B cell (primary cell): ENCODE measurements at regions not wholly inside any gene's neighbourhood (a gene's known extent, or its start where the extent isn't known, plus 50 kb on each side); places are given as distances from the start of the nearest gene placed in this dataset.

Experiments used
- ATAC-seq: fragments of 200-7000 bp; cut with Tn5 transposase; one replicate; pipeline ENCODE4 v1.10.0; 2021; ENCODE audit warnings: low read depth, mild to moderate bottlenecking, moderate number of reproducible peaks, moderate library complexity
- CTCF ChIA-PET: fragments of 350-600 bp; sonication (Branson Sonifier 250); formaldehyde crosslinking; loops from one replicate; lab custom pipeline; 2021; ENCODE audit warnings: antibody characterized with exemption, inconsistent platforms; lab: Charles Lee
- POLR2A ChIA-PET: fragments of 350-600 bp; sonication (Branson Sonifier 250); formaldehyde crosslinking; loops from one replicate; lab custom pipeline; 2021; ENCODE audit warnings: antibody characterized with exemption; lab: Charles Lee
- DNase-seq: peaks from one replicate; pipeline ENCODE4 v3.0.0; 2013
- H2AFZ ChIP-seq: 2 replicates; pipeline ENCODE4 v1.6.1; 2012; ENCODE audit warnings: mild to moderate bottlenecking, low read depth, low read length; ENCODE audit not compliant: insufficient read depth, poor library complexity, severe bottlenecking
- H3K27ac ChIP-seq, 2 donors: 1 replicate in 1 of 2; 2 replicates in 1 of 2; pipeline ENCODE4 v1.5.1; 2012 to 2013; ENCODE audit warnings: low read length in 2 of 2, mild to moderate bottlenecking in 2 of 2, moderate library complexity in 1 of 2
- H3K27me3 ChIP-seq, 4 experiments: fragments of 200-600 bp in 1 of 4; sonication (generic) in 1 of 4; replicated peaks in 1 of 4; 1 replicate in 2 of 4; 2 replicates in 2 of 4; pipeline versions ENCODE4 v1.6.1 to v1.7.0; 2013 to 2016; ENCODE audit warnings: low read length in 3 of 4, mild to moderate bottlenecking in 2 of 4, mixed read lengths in 1 of 4, moderate library complexity in 1 of 4; ENCODE audit not compliant: insufficient read depth in 4 of 4, control insufficient read depth in 3 of 4; ENCODE audit errors: control extremely low read depth in 1 of 4
- H3K36me3 ChIP-seq, 2 experiments: replicated peaks in 1 of 2; 1 replicate in 1 of 2; 2 replicates in 1 of 2; pipeline versions ENCODE4 v1.6.1 to v1.7.1; 2013; ENCODE audit warnings: low read length in 1 of 2; ENCODE audit not compliant: insufficient read depth in 2 of 2, control insufficient read depth in 1 of 2; ENCODE audit errors: control extremely low read depth in 1 of 2, extremely low read depth in 1 of 2
- H3K4me1 ChIP-seq, 2 donors: fragments of 200-600 bp in 1 of 2; sonication (generic) in 1 of 2; 1 replicate in 1 of 2; 2 replicates in 1 of 2; pipeline versions ENCODE4 v1.5.1 to v1.6.1; 2013 to 2017; ENCODE audit warnings: low read length in 2 of 2; ENCODE audit not compliant: control insufficient read depth in 2 of 2, insufficient read depth in 2 of 2
- H3K4me2 ChIP-seq: replicated peaks from 2 replicates; pipeline ENCODE3; 2012; ENCODE audit warnings: mild to moderate bottlenecking, low read depth, low read length; ENCODE audit not compliant: poor library complexity, severe bottlenecking
- H3K4me3 ChIP-seq, 5 experiments: fragments of 200-600 bp in 1 of 5; sonication (generic) in 1 of 5; 1 replicate in 3 of 5; 2 replicates in 2 of 5; pipeline versions ENCODE4 v1.5.1 to v1.7.0; 2011 to 2016; ENCODE audit warnings: low read length in 4 of 5, mild to moderate bottlenecking in 4 of 5, low read depth in 2 of 5, control low read depth in 1 of 5, moderate library complexity in 1 of 5; ENCODE audit not compliant: insufficient read depth in 1 of 5; ENCODE audit errors: control extremely low read depth in 1 of 5, extremely low read depth in 1 of 5
- H3K79me2 ChIP-seq: fragments of 200-600 bp; sonication (generic); one replicate; pipeline ENCODE4 v1.6.0; 2016; ENCODE audit warnings: low read length; ENCODE audit not compliant: control insufficient read depth, insufficient read depth
- H3K9ac ChIP-seq: fragments of 200-600 bp; sonication (generic); 2 replicates; pipeline ENCODE4 v1.6.1; 2017; ENCODE audit warnings: mild to moderate bottlenecking, low read length, moderate library complexity
- H3K9me3 ChIP-seq, 3 donors: one replicate each; pipeline versions ENCODE4 v1.6.1 to v1.7.1; 2013; ENCODE audit warnings: low read length in 2 of 3; ENCODE audit not compliant: control insufficient read depth in 2 of 3, insufficient read depth in 1 of 3; ENCODE audit errors: control extremely low read depth in 1 of 3
- H4K20me1 ChIP-seq: 2 replicates; pipeline ENCODE4 v1.6.0; 2012; ENCODE audit warnings: mild to moderate bottlenecking, low read length; ENCODE audit not compliant: insufficient read depth, control insufficient read depth, poor library complexity, severe bottlenecking
- H3K27ac Mint-ChIP-seq: one replicate; pipeline ENCODE4 v1.8.0; 2021; ENCODE audit warnings: mixed read lengths
- H3K27me3 Mint-ChIP-seq: one replicate; pipeline ENCODE4 v1.8.0; 2021; ENCODE audit warnings: mixed read lengths
- H3K4me1 Mint-ChIP-seq: one replicate; pipeline ENCODE4 v1.8.0; 2021; ENCODE audit warnings: mixed read lengths
- H3K4me3 Mint-ChIP-seq: one replicate; pipeline ENCODE4 v1.8.0; 2021; ENCODE audit warnings: mixed read lengths
- H3K9me3 Mint-ChIP-seq: one replicate; pipeline ENCODE4 v1.8.0; 2022; ENCODE audit warnings: mixed read lengths; ENCODE audit not compliant: insufficient read depth
- CTCF ChIP-seq: fragments of 200-600 bp; IDR thresholded peaks from one replicate; pipeline ENCODE4 v1.8.0; 2022; ENCODE audit warnings: antibody characterized with exemption, mild to moderate bottlenecking
- EZH2 ChIP-seq: IDR thresholded peaks from 2 replicates; pipeline ENCODE4 v1.6.1; 2012; ENCODE audit warnings: borderline replicate concordance, low read depth, mild to moderate bottlenecking, moderate library complexity, low read length; ENCODE audit not compliant: insufficient read depth, poor library complexity, severe bottlenecking
- WGBS: methylation state at CpG from one replicate; pipeline ENCODE4 v1.1.5; 2013; ENCODE audit warnings: missing lambda C conversion rate; ENCODE audit not compliant: insufficient coverage; 5-methylcytosine and 5-hydroxymethylcytosine counted together
- intact Hi-C: fragments of 100-400 bp; cut with micrococcal nuclease; formaldehyde crosslinking; loops from one replicate; pipeline ENCODE4 v1.10.0; 2022

GRCh38 chr5:34475249-34475966 is 180.7 kb upstream of the RAI14 start:
- no peak overlapping the region for H3K4me3 ChIP-seq
- CTCF ChIA-PET = interaction anchor here (0.7 to 6.0 kb wide), 14 partner anchors 10 to 541 kb away, joined by 3 to 53 read pairs (median 6); partner anchors contain the start of genes BRIX1 and RAD1
- no peak overlapping the region for H3K27ac ChIP-seq
- ATAC-seq (no peak), DNase-seq (no peak)
- H3K36me3 ChIP-seq = no peaks in the 10 kb centered on the region
- H3K9me3 ChIP-seq = no peaks in the 10 kb centered on the region
- 98% methylated on average over 10 of the region's 13 CpGs for WGBS
- H3K9ac ChIP-seq = no peak overlapping the region
- H3K27me3 Mint-ChIP-seq = peaks cover 21% of the 10 kb centered on the region
- H3K9me3 Mint-ChIP-seq = no peaks in the 10 kb centered on the region
- peak overlapping the region; percentile 2 for H2AFZ ChIP-seq
- H4K20me1 ChIP-seq = no peaks in the 10 kb centered on the region
- no peak for TF ChIP-seq EZH2
- no peak overlapping the region for H3K4me3 Mint-ChIP-seq
- no peaks in the 10 kb centered on the region for H3K4me1 ChIP-seq
- H3K4me2 ChIP-seq = no peak overlapping the region
- H3K79me2 ChIP-seq = no peaks in the 10 kb centered on the region
- peaks cover 4% of the 10 kb centered on the region for H3K4me1 Mint-ChIP-seq
- POLR2A ChIA-PET = no interaction called here
- no peak overlapping the region for H3K27ac Mint-ChIP-seq
- intact Hi-C loops = loop anchor here (2.0 to 10.0 kb wide), 2 partner anchors 1041 to 1451 kb away; no protein-coding TSS in a partner anchor
- H3K27me3 ChIP-seq = peaks cover 0 to 5% (median 0%) of the 10 kb centered on the region in 4 experiments

- Histone ChIP-seq H3K9me3 (no peaks in the 10 kb centered on the region), H4K20me1 (no peaks in the 10 kb centered on the region), H3K4me2 (no peak overlapping the region), H3K79me2 (no peaks in the 10 kb centered on the region), H3K4me3 (no peak overlapping the region), H3K4me1 (no peaks in the 10 kb centered on the region), H2AFZ (no peak overlapping the region), H3K27me3 (peaks cover 0 to 5% (median 0%) of the 10 kb centered on the region in 4 experiments), H3K36me3 (no peaks in the 10 kb centered on the region), H3K27ac (no peak overlapping the region), H3K9ac (no peak overlapping the region)
- no peaks in the 10 kb centered on the region for H3K9me3 Mint-ChIP-seq
- DNase-seq (no peak), ATAC-seq (no peak)
- H3K27me3 Mint-ChIP-seq = peaks cover 23% of the 10 kb centered on the region
- TF ChIP-seq EZH2 (no peak), CTCF (no peak)
- 96% methylated on average over 9 of the region's 12 CpGs for WGBS
- H3K4me1 Mint-ChIP-seq = peaks cover 4% of the 10 kb centered on the region
- POLR2A ChIA-PET = no interaction called here
- no peak overlapping the region for H3K4me3 Mint-ChIP-seq
- no peak overlapping the region for H3K27ac Mint-ChIP-seq
- CTCF ChIA-PET = interaction anchor here (1.0 to 6.0 kb wide), 5 partner anchors 9 to 47 kb away, joined by 3 to 53 read pairs (median 5); no protein-coding TSS in a partner anchor
- intact Hi-C loops = loop anchor here (10.0 kb wide), 1 partner anchor 1042 kb away; no protein-coding TSS in a partner anchor
Measured at GRCh38 chr5:34476941-34477565, 179.1 kb upstream of the RAI14 start.
